HUES48 (cell line): ENCODE measurements at regions not wholly inside any gene's neighbourhood (a gene's known extent, or its start where the extent isn't known, plus 50 kb on each side); places are given as distances from the start of the nearest gene placed in this dataset.

Experiments used
- H3K27ac ChIP-seq: one replicate; pipeline ENCODE4 v1.7.0; 2013; ENCODE audit warnings: low read depth, low read length, inconsistent platforms
- H3K27me3 ChIP-seq: 2 replicates; pipeline ENCODE4 v1.6.1; 2013; ENCODE audit warnings: mild to moderate bottlenecking, low read length; ENCODE audit not compliant: control insufficient read depth, insufficient read depth
- H3K36me3 ChIP-seq: 2 replicates; pipeline ENCODE4 v1.6.1; 2013; ENCODE audit warnings: low read length; ENCODE audit not compliant: control insufficient read depth, insufficient read depth
- H3K4me1 ChIP-seq: 2 replicates; pipeline ENCODE4 v1.6.1; 2013; ENCODE audit warnings: mild to moderate bottlenecking, low read length; ENCODE audit not compliant: control insufficient read depth, insufficient read depth
- H3K4me3 ChIP-seq: 2 replicates; pipeline ENCODE4 v1.5.1; 2013; ENCODE audit warnings: mild to moderate bottlenecking, low read depth, low read length
- H3K9ac ChIP-seq: 2 replicates; pipeline ENCODE4 v1.6.1; 2013; ENCODE audit warnings: mild to moderate bottlenecking, low read depth, low read length, moderate library complexity
- H3K9me3 ChIP-seq: 2 replicates; pipeline ENCODE4 v1.6.1; 2013; ENCODE audit warnings: low read length; ENCODE audit not compliant: control insufficient read depth, insufficient read depth

DNA sequence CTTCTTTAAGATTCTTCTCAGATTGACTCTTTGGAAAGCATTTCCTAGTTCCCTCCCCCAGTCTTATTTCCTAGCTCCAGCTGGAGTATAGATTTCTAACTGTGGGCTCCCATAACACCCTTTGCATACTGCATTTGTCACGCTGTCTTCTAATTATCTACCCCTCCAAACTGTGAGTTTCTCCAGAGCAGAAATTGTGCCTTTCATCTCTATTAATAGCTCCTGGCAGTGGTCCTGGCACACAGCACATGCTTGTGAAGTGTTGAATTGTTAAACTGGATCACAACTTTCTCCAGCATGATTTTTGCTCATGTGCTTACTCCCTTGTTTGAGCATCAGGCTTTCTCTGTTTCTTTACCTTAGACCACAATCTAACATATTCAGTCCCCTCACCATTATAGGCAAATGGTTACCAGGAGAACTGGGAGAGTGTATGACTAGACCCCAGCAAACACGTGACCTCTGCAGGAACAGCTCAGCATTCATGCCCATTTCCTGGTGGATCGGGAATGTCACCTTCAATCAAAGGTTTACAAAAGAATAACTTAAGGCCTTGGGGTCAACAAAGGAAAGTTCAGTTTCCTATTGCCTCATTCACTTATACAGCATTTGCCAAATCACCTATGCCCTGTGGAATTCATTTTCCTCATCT is 175.7 kb upstream of the TANK start:
- Histone ChIP-seq H3K27ac (no peak overlapping the region), H3K9ac (no peak overlapping the region), H3K27me3 (no peaks in the 10 kb centered on the region), H3K4me1 (no peaks in the 10 kb centered on the region), H3K4me3 (no peak overlapping the region), H3K36me3 (no peaks in the 10 kb centered on the region), H3K9me3 (no peaks in the 10 kb centered on the region)

DNA sequence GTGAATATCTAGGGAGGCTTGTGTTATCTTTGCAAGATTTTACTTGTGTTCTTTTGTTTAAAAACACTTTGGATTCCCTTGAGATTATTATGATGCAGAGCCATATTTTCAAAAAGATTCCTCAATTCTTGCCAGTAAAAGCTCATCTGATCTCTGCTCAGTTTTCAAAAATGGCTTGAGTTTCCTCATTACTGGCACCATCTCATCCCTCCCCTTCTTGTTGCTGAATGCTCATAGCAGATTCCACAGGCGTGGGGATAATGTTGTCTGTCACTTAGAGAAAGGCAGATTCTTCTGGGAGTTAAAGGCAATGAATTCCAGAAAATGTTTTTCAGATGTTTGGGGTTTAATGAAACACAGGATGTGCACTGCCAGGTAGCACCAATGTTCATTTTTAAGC is 170.4 kb upstream of the TANK start:
- Histone ChIP-seq H3K27ac (no peak overlapping the region), H3K9me3 (no peaks in the 10 kb centered on the region)

GRCh38 chr2:160993654-160994061 is 166.6 kb upstream of the TANK start:
- no peaks in the 10 kb centered on the region for H3K4me1 ChIP-seq
- no peak overlapping the region for H3K9ac ChIP-seq
- H3K27me3 ChIP-seq, result no peaks in the 10 kb centered on the region
- H3K36me3 ChIP-seq, result no peaks in the 10 kb centered on the region
- no peak overlapping the region for H3K4me3 ChIP-seq
- H3K27ac ChIP-seq, result no peak overlapping the region
- H3K9me3 ChIP-seq, result no peaks in the 10 kb centered on the region

More for the DNA sequence above, 170.4 kb upstream of the TANK start:
- Histone ChIP-seq H3K27me3 (no peaks in the 10 kb centered on the region), H3K9ac (no peak overlapping the region), H3K4me3 (no peak overlapping the region), H3K36me3 (no peaks in the 10 kb centered on the region), H3K4me1 (no peaks in the 10 kb centered on the region)

DNA sequence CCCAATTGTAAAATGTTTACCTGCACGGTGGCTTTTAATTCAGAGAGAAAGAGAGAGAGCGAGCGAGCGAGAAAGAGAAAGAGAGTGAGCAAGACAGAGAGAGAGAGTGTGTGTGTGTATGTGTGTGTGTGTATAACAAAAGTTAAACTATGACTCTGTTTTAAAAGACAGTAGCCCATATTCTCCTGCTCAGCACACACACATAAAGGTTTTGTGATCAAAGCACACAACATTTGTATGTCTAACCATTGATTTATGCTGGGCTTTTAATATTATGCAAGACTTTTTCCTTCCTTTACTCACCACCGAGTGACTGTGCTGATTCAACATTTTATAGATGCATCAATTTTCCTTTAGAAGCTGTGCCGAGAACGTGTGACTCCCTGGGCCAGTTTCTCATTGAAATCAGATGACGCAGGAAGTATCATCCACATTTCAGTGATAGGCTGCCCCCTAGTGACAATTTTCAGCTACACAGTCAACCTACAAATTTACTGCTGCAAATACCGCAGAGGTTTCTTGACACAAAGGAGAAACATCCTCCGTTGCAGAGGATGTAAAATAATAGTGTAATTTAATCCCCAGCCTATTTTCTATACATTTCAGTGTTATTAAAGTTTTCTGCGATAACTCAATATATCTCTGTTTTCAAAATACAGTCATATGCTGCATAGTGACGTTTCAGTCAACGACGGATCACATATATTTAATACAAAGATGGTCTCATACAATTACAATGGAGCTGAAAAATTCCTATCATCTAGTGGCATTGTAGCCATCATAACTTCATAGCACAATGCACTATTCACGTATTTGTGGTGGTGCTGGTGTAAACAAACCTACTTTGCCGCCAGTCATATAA is 165.9 kb upstream of the TANK start:
- Histone ChIP-seq H3K36me3 (no peaks in the 10 kb centered on the region), H3K4me3 (no peak overlapping the region), H3K27ac (no peak overlapping the region), H3K9ac (no peak overlapping the region), H3K27me3 (no peaks in the 10 kb centered on the region), H3K9me3 (no peaks in the 10 kb centered on the region), H3K4me1 (no peaks in the 10 kb centered on the region)

DNA sequence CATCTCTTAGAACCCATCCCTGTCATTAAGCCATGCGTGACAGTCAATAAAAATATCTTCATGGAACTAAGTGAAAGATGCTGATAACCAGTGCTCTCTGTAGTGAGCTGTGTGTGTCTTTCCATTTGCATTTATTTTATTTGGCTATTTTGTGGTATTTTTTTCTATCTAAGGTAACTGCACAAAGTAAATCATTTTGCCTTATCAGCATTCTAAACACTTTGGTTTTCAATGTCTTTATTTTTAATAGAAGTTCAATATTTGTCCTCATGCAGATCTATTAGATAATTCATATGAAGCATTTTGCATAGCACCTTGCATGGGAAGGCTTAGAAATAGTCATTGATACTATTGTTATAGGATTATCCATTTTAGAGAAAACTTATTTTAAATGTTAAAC is 163.6 kb upstream of the TANK start:
- H3K4me1 ChIP-seq, result no peaks in the 10 kb centered on the region
- H3K27ac ChIP-seq, result no peak overlapping the region

GRCh38 chr2:161004379-161004778 is 155.8 kb upstream of the TANK start:
- peaks cover 5% of the 10 kb centered on the region; the same call in 1 of the 2 replicates for H3K9me3 ChIP-seq
- no peak overlapping the region for H3K9ac ChIP-seq
- H3K27me3 ChIP-seq, result no peaks in the 10 kb centered on the region
- H3K4me1 ChIP-seq, result 0 out of 2 replicates have a peak, but pooled peaks cover 3% of the 10 kb centered on the region
- no peak overlapping the region for H3K4me3 ChIP-seq
- H3K36me3 ChIP-seq, result no peaks in the 10 kb centered on the region
- no peak overlapping the region for H3K27ac ChIP-seq

More for the DNA sequence above, 163.6 kb upstream of the TANK start:
- no peaks in the 10 kb centered on the region for H3K36me3 ChIP-seq
- no peaks in the 10 kb centered on the region for H3K9me3 ChIP-seq
- no peak overlapping the region for H3K4me3 ChIP-seq
- no peak overlapping the region for H3K9ac ChIP-seq
- H3K27me3 ChIP-seq, result no peaks in the 10 kb centered on the region

- Histone ChIP-seq H3K9ac (no peak overlapping the region), H3K4me1 (0 out of 2 replicates have a peak, but pooled peaks cover 3% of the 10 kb centered on the region), H3K9me3 (peaks cover 5% of the 10 kb centered on the region; the same call in 1 of the 2 replicates), H3K27me3 (no peaks in the 10 kb centered on the region), H3K27ac (no peak overlapping the region), H3K36me3 (no peaks in the 10 kb centered on the region), H3K4me3 (no peak overlapping the region)
Observed at GRCh38 chr2:161005170-161005569, 155.1 kb upstream of the TANK start.

DNA sequence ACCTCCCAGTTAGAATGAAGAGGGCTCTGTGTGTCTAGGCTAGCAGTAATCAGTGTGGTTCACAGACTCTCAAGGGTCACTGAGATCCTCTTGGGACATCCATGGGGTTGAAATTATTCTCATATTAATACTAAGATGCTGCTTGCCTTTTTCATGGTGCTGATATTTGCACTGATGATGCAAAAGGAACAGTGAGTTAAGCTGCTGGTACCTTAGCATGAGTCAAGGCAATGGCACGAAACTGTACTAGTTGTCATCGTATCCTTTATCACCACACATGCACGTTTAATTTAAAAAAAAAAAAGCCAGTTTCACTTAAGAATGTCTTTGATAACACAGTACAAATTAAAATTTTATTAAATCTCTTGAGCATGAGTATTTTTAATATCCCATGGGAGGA is 151.9 kb upstream of the TANK start:
- no peak overlapping the region for H3K9ac ChIP-seq
- H3K4me3 ChIP-seq, result no peak overlapping the region
- no peaks in the 10 kb centered on the region for H3K9me3 ChIP-seq
- H3K27ac ChIP-seq, result no peak overlapping the region
- H3K36me3 ChIP-seq, result no peaks in the 10 kb centered on the region
- H3K27me3 ChIP-seq, result no peaks in the 10 kb centered on the region
- 0 out of 2 replicates have a peak, but pooled peaks cover 3% of the 10 kb centered on the region for H3K4me1 ChIP-seq

DNA sequence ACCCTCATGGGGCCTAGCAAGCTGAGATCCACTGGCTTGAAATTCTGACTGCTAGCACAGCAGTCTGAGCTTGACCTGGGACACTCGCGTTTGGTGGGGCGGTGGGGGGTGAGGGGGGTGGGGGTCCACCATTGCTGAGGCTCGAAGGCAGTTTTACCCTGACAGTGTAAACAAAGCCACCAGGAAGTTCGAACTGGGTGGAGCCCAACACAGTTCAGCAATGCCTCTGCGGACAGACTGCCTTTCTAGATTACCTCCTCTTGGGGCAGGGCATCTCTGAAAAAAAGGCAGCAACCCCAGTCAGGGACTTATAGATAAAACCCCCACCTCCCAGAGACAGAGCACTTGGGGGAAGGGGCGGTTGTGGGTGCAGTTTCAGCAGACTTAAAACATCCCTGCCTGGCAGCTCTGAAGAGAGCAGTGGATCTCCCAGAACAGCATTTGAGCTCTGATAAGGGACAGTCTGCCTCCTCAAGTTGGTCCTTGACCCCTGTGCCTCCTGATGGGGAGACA is 149.7 kb upstream of the TANK start:
- H3K36me3 ChIP-seq, result no peaks in the 10 kb centered on the region

DNA sequence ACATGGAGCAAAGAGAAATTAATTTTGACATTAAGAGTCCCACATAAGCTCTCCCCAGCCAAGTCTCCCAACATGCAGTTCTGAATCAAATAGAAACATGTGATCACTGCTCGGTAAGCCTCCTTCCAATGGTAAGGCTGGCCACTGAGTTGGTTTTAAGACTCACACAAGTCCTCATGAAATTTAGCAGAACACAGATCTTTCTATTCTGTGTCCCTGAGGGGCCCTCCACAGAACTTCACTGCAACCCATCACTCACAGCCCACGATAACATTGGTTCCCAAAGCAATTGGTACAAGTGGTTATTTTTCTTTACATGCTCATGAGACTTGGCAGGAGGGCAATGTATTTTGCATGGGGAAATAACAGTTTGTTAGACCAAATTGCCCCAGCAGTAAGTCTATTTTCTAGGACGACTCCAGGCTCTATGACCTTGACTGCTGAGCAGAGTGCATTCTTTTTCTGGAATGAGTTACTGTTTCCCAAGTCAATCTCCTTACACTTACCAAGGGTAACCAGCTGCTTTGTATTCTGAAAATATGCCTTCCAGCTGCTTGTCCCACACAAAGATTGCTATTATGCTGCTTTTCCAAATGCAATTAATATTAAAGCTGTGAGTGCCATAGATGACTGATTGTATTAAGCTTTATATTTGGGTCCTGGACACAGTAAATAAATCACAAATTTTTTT is 142.3 kb upstream of the TANK start:
- H3K27me3 ChIP-seq, result no peaks in the 10 kb centered on the region
- H3K4me3 ChIP-seq, result no peak overlapping the region
- no peak overlapping the region for H3K27ac ChIP-seq
- no peaks in the 10 kb centered on the region for H3K4me1 ChIP-seq
- no peaks in the 10 kb centered on the region for H3K36me3 ChIP-seq
- no peaks in the 10 kb centered on the region for H3K9me3 ChIP-seq
- no peak overlapping the region for H3K9ac ChIP-seq

More for the DNA sequence above, 149.7 kb upstream of the TANK start:
- no peaks in the 10 kb centered on the region for H3K9me3 ChIP-seq
- no peaks in the 10 kb centered on the region for H3K27me3 ChIP-seq
- H3K27ac ChIP-seq, result no peak overlapping the region
- H3K9ac ChIP-seq, result no peak overlapping the region
- H3K4me1 ChIP-seq, result no peaks in the 10 kb centered on the region
- H3K4me3 ChIP-seq, result no peak overlapping the region
